Urinary bladder (tissue), 3 donors: ENCODE measurements at regions not wholly inside any gene's neighbourhood (a gene's known extent, or its start where the extent isn't known, plus 50 kb on each side); places are given as distances from the start of the nearest gene placed in this dataset.
"Not testable (repeated sequence)": the region's sequence is repeated elsewhere in the genome, so short reads cannot be mapped to it uniquely, and the experiment has no call there.

Experiments
- DNase-seq: peaks from one replicate; pipeline ENCODE4 v3.0.0-alpha.2; 2015; ENCODE audit errors: extremely low spot score
- H3K27ac ChIP-seq: one replicate; pipeline ENCODE4 v1.5.1; 2013; ENCODE audit warnings: low read depth, mild to moderate bottlenecking, moderate library complexity
- H3K36me3 ChIP-seq: one replicate; pipeline ENCODE4 v1.6.1; 2013; ENCODE audit warnings: mild to moderate bottlenecking, moderate library complexity; ENCODE audit not compliant: insufficient read depth
- H3K4me1 ChIP-seq: one replicate; pipeline ENCODE4 v1.6.1; 2013; ENCODE audit warnings: mild to moderate bottlenecking, moderate library complexity; ENCODE audit not compliant: insufficient read depth
- H3K4me3 ChIP-seq: one replicate; pipeline ENCODE4 v1.5.1; 2013; ENCODE audit warnings: low read depth, low read length
- WGBS: extraction: QIAGEN DNeasy Blood & Tissue Kit; methylation state at CpG from one replicate; pipeline ENCODE4 v1.1.7; 2013; 5-methylcytosine and 5-hydroxymethylcytosine counted together
- donor health status: healthy with polysubstance abuse.
- donor health status: healthy.

DNA sequence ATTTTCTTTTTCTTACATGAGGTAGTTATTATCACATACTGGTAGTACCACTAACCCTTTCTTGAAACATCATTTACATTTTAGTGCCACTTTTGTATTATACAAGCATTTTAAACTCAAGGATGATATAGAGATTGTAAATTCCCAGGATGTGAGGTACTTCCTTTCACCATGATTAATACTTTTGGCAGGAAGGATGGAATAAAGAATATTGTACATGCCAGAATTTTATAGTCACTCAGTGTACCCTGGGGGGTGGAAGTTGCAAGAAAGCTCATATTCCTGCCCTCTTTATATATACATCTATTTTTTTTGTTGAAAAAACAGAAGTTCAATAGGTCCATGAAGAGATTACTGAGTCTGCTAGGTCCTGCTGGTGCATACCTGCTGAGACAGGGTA, 141.0 kb upstream of the PLSCR5 start:
- DNase-seq = no peak
- Histone ChIP-seq H3K27ac (no peak overlapping the region), H3K4me1 (no peaks in the 10 kb centered on the region), H3K36me3 (no peaks in the 10 kb centered on the region), H3K4me3 (no peak overlapping the region)

DNA sequence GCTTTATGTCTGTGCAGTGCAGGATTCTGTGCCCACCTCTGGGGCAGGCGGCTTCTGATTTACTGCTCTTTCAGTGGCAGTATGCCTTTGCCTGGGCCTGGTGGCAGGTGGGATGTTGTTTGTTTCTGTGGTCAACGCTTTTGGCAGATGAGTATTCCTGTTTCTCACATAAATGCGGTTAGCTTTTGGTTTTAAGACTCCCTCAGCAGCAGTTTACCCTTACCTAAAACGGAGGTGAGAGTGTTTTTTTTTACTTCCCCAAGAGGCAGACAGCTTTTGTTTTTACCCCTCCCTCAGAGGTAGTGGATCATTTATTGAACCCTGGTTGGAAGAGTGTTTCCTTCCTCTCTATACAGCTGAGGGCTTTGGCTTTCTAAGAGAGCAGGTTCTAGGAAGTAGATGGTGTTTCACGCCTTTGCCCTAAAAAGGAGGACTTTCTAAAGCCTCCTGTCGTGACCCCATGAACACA, 134.1 kb upstream of the PLSCR5 start:
- Histone ChIP-seq H3K4me1 (no peaks in the 10 kb centered on the region), H3K36me3 (no peaks in the 10 kb centered on the region), H3K4me3 (no peak overlapping the region), H3K27ac (no peak overlapping the region)
- no peak for DNase-seq
- 70% methylated on average over 6 of the region's 6 CpGs for WGBS

DNA sequence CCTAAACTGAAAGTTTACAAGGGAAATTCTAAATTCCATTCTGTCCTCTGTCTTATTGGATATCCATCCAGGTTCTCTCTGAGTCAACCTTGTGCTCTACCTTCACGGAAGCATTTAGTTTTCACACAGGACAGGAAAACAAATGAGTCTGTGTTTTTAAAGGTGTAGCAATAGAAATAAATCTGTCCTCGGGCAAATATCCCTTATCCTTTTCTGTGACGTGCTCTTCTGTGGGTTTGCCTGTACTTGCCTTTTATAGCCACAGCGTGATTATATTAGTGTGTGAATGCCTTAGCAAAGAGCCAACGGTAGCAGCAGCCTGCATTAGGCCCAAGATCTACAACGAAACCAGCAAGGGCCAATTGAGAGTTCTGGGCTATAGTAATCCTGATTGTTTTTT, 127.2 kb upstream of the PLSCR5 start:
- WGBS = 85% methylated on average over 6 of the region's 6 CpGs
- H3K4me3 ChIP-seq = no peak overlapping the region

DNA sequence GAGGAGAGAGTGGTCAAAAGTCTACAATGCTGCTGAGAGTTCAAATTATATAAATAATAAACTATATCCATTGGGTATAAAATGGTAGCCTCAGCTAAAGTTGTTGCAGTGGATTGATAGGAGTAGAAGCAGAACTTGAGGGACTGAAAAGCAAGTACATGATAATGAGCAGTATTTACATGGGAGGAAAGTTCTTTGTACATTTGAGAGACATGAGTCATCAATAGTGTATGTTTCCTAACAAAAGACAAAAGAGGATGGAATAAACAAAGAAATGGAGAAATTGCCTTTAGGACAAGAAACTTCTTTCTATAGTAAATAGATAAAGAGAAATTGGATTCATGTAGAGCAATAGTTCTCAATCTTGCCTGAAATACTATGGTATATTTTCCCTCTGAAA, 110.0 kb upstream of the PLSCR5 start:
- H3K4me3 ChIP-seq = no peak overlapping the region
- no peaks in the 10 kb centered on the region for H3K36me3 ChIP-seq
- no peak for DNase-seq
- no peak overlapping the region for H3K27ac ChIP-seq
- no peaks in the 10 kb centered on the region for H3K4me1 ChIP-seq

More for the DNA sequence above, 127.2 kb upstream of the PLSCR5 start:
- Histone ChIP-seq H3K4me1 (no peaks in the 10 kb centered on the region), H3K27ac (no peak overlapping the region), H3K36me3 (no peaks in the 10 kb centered on the region)
- no peak for DNase-seq

DNA sequence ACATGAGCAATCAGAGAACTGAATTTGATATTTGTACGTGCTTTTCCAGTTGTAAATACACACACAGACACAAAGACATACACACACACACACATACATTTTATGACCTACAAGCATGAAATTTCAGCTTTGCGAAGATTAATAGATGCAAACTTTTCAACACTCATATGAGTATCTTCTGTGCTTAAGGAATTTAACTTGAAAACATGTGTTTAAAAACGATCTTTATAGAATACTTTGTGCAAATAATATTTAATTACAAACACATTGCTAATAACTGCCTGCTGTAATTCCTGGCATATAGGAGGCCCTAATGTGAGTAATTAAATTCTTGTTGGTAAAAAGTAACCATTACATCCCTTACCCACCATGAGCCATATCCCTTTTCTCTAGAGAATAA, 107.7 kb upstream of the PLSCR5 start:
- WGBS = 64% methylated on average over 3 of the region's 3 CpGs
- DNase-seq = no peak
- Histone ChIP-seq H3K4me3 (no peak overlapping the region), H3K27ac (no peak overlapping the region), H3K4me1 (no peaks in the 10 kb centered on the region), H3K36me3 (no peaks in the 10 kb centered on the region)

DNA sequence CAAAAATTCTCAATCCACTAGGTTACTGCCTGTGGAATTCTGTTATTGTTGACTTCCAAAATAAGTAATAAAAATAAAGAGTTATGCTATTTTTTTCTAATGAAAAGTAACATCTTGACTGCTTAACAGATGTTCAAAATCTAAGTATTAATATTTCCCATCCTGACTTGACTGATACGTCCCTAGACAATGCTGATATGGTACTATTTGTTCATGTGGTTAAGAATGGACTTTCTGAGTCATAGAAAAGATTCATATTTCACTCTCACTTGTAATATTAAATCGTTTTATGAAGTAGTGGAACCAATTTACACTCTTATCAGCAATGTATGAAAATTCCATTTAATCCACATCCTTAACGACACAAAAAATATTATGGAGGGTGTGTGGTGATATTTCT, 104.8 kb upstream of the PLSCR5 start:
- no peak for DNase-seq
- H3K4me1 ChIP-seq = no peaks in the 10 kb centered on the region
- 53% methylated on average over 3 of the region's 3 CpGs for WGBS
- no peak overlapping the region for H3K4me3 ChIP-seq
- H3K36me3 ChIP-seq = no peaks in the 10 kb centered on the region
- H3K27ac ChIP-seq = no peak overlapping the region

DNA sequence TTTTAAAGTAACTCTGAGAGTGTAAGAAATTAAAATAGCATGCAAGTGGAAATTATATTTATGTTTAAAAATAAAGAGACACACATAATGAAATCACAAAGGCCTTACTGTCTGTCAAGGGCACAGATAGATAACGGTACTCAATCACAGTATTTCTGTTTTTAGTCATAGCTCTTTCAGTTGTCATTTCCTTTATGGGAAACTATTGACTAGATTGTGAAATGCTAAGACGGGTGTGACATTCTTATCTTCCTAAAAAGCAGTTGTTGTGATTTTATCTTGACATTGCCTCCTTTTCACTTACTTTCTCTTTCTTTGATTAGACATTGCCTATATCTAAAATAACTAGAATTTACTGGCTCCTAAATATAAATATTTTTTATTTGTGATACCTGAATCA, 100.1 kb upstream of the PLSCR5 start:
- no peaks in the 10 kb centered on the region for H3K4me1 ChIP-seq
- WGBS = 50% methylated on average over 2 of the region's 2 CpGs
- DNase-seq = no peak

DNA sequence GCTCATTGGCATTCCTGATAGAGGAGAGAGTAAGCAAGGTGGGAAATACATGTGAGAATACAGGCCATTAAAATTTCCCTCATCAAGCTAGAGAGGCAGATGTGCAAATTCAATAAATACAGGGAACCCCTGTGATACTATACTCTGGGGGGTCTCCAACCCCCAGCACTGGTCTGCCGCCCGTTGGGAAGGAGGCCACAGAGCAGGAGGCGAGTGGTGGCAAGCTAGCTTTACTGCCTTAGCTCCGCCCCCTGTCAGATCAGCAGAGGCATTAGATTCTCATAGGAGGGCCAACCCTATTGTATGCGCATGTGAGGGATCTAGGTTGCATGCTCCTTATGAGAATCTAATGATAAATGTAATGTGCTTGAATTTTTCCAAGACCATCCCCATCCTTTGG, 97.1 kb upstream of the PLSCR5 start:
- 83% methylated on average over 5 of the region's 5 CpGs for WGBS
- Histone ChIP-seq H3K4me3 (no peak overlapping the region), H3K27ac (no peak overlapping the region), H3K4me1 (no peaks in the 10 kb centered on the region), H3K36me3 (no peaks in the 10 kb centered on the region)
- DNase-seq = no peak

More for the DNA sequence above, 100.1 kb upstream of the PLSCR5 start:
- Histone ChIP-seq H3K36me3 (no peaks in the 10 kb centered on the region), H3K4me3 (no peak overlapping the region), H3K27ac (no peak overlapping the region)

DNA sequence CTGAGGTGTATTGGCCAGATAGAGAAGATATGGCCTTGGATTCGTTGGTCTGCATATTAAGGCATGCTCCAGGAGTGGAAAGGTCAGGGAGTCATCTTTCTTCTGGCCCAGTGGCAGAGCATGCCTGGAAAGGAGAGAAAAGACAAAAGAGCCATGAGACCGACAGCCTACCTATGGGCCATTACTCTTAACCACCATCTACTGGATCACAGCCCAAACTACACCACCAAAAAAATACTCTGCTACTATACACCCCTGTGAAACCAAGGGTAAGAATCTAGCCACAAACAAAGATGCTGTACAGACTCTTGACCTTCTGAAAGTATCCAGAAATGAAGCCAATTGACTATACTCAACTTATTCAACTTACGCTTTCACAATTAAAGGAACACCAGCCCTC, 96.1 kb upstream of the PLSCR5 start:
- DNase-seq = no peak
- 80% methylated on average over 3 of the region's 3 CpGs for WGBS
- Histone ChIP-seq H3K36me3 (no peaks in the 10 kb centered on the region), H3K4me1 (no peaks in the 10 kb centered on the region), H3K27ac (no peak overlapping the region), H3K4me3 (no peak overlapping the region)

DNA sequence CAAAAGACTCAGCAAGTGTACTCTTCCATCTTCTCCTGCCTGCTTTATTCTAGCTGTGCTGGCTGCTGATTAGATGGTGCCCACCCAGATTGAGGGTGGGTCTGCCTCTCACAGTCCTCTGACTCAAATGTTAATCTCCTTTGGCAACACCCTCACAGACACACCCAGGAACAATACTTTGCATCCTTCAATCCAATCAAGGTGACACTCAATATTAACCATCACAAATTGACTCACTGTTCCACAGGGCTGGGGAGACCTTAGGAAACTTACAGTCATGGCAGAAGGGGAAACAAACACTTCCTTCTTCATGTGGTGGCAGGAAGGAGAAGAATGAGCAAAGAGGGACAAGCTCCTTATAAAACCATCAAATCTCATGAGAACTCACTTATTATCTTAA, 94.9 kb upstream of the PLSCR5 start:
- H3K4me3 ChIP-seq, H3K4me1 ChIP-seq, H3K36me3 ChIP-seq, H3K27ac ChIP-seq, DNase-seq: not testable (repeated sequence)

DNA sequence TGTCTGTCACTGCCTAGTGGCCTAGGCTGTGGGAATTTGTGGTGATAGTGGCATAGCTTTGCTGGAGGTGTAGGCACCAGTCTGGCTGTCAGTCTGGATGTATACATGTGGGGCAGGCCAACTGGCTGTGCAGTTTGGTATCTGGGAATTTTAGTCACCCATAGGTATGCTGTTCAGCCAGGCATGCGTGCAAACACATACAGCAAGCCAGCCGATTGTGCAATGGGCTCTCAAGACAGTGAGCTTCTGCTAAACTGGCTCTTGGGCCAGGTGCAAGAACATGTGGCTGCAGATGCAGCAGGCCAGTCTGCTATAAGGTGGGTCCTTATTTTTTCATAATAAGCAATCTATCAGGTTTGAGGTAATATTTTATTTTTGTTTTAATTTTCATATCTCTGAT, 87.1 kb upstream of the PLSCR5 start:
- DNase-seq = no peak
- WGBS = 93% methylated on average over 2 of the region's 2 CpGs
- H3K4me1 ChIP-seq = no peaks in the 10 kb centered on the region
- no peaks in the 10 kb centered on the region for H3K36me3 ChIP-seq
- H3K27ac ChIP-seq = no peak overlapping the region
- no peak overlapping the region for H3K4me3 ChIP-seq

DNA sequence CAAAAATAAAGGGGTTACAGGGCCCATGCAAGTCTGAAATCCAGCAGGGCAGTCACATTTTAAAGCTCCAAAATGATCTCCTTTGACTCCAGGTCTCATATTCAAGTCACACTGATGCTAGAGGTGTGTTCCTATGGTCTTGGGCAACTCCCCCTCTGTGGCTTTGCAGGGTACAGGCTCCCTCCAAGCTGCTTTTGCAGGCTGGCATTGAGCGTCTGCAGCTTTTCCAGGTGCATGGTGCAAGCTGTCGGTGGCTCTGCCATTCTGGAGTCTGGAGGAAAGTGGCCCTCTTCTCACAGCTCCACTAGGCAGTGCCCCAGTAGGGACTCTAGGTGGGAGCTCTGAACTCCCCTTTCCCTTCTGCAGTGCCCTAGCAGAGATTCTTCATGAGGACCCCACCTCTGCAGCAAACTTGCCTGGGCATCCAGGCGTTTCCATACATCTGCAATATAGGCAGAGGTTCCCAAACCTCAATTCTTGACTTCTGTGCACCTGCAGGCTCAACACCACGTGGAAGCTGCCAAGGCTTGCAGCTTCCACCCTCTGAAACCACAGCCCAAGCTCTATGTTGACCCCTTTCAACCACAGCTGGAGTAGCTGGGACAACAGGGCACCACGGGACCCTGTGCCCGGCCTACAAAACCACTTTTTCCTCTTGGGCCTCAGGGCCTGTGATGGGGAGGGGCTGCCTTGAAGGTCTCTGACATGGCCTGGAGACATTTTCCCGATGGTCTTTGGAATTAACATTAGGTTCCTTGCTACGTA, 80.1 kb upstream of the PLSCR5 start:
- H3K27ac ChIP-seq = no peak overlapping the region
- H3K4me1 ChIP-seq = no peaks in the 10 kb centered on the region
- WGBS = 84% methylated on average over 8 of the region's 8 CpGs
- no peak for DNase-seq
- no peaks in the 10 kb centered on the region for H3K36me3 ChIP-seq
- no peak overlapping the region for H3K4me3 ChIP-seq

DNA sequence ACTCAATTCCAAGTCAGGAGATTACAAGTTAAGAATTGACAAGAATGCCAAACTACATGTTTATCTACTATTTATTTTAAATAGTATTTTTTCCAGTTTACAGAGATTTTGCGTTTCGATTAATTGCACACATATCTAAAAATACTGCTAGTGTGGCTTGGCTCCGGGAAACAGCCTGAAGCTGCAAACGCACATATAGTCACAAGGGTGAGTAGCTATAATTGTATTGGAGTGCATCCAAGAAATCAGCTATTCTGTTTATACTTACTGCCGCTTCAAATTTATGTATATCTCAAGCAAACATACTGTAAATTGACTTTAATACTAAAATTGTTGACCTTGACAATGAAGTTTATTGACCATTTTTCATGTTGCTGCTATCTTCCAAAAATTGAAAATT, 77.0 kb upstream of the PLSCR5 start:
- Histone ChIP-seq H3K36me3 (no peaks in the 10 kb centered on the region), H3K27ac (no peak overlapping the region), H3K4me3 (no peak overlapping the region), H3K4me1 (no peaks in the 10 kb centered on the region)
- WGBS = 16% methylated on average over 5 of the region's 5 CpGs
- DNase-seq = no peak

DNA sequence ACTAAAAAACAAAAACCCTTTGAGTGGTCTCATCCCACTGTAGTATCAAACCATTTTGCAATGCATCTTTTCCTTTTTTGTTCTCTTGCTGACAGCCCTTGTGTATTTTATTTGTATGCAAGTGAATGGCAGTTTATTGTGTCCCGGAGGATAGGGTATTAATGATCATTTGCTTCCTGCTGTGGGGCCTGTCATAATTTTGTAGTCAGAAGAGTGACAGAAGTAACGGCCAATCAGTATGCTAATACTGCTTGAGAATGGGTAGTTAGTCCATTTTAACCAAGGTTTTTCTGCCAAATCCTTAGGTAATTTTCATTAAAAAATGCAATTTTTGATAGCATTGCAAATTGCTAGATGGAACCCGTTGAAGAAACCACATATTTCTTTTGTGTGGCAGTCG, 75.5 kb upstream of the PLSCR5 start:
- no peak for DNase-seq
- 67% methylated on average over 4 of the region's 4 CpGs for WGBS
- Histone ChIP-seq H3K27ac (no peak overlapping the region), H3K4me3 (no peak overlapping the region), H3K4me1 (no peaks in the 10 kb centered on the region), H3K36me3 (no peaks in the 10 kb centered on the region)

DNA sequence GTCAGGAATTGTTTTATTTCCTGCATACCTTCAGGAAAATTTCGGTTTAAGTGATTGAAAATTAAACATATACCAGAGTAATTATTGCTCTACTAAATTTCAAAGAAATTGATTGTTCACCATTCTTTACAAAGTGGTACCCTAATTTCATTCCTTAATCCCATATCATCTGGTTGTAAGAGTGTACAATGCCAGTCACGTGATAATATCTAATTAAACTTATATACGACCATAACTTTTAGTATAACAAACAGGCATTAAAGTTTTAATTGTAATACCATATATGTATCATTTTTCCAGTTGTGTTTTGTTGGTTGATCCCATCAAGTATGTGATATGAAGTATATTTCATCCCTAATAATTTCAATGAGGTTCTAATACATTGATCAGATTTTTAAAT, 74.8 kb upstream of the PLSCR5 start:
- 74% methylated on average over 3 of the region's 3 CpGs for WGBS
- no peak for DNase-seq
- H3K4me1 ChIP-seq = no peaks in the 10 kb centered on the region
- no peak overlapping the region for H3K27ac ChIP-seq
- no peak overlapping the region for H3K4me3 ChIP-seq
- H3K36me3 ChIP-seq = no peaks in the 10 kb centered on the region
